ENCODE measurements at regions not wholly inside any gene's neighbourhood (a gene's known extent, or its start where the extent isn't known, plus 50 kb on each side); places are given as distances from the start of the nearest gene placed in this dataset.

GRCh38 chr6:141301779-141302178, 830.9 kb upstream of the GJE1 start:
- no peak for TF ChIP-seq CTCF (IDR thresholded peaks at IDR 0.05; ENCODE audit: borderline replicate concordance, control extremely low read depth, extremely low read depth, insufficient read depth, missing control alignments)
- DNase-seq (ENCODE audit: low spot score), result no peak
- in situ Hi-C loops (cut with MboI; ENCODE audit: low sequenced_read_pairs, unreplicated experiment), result no loop called here

GRCh38 chr6:141290941-141291721, 841.6 kb upstream of the GJE1 start:
- TF ChIP-seq CTCF (IDR thresholded peaks at IDR 0.05; ENCODE audit: borderline replicate concordance, control extremely low read depth, extremely low read depth, insufficient read depth, missing control alignments), result no peak
- in situ Hi-C loops (cut with MboI; ENCODE audit: low sequenced_read_pairs, unreplicated experiment), result no loop called here
- DNase-seq (ENCODE audit: low spot score), result no peak

GRCh38 chr6:141288947-141289346, 843.8 kb upstream of the GJE1 start:
- no peak for TF ChIP-seq CTCF (IDR thresholded peaks at IDR 0.05; ENCODE audit: borderline replicate concordance, control extremely low read depth, extremely low read depth, insufficient read depth, missing control alignments)
- DNase-seq (ENCODE audit: low spot score), result no peak
- in situ Hi-C loops (cut with MboI; ENCODE audit: low sequenced_read_pairs, unreplicated experiment), result no loop called here

- no peak for TF ChIP-seq CTCF (IDR thresholded peaks at IDR 0.05; ENCODE audit: borderline replicate concordance, control extremely low read depth, extremely low read depth, insufficient read depth, missing control alignments)
- in situ Hi-C loops (cut with MboI; ENCODE audit: low sequenced_read_pairs, unreplicated experiment), result no loop called here
- DNase-seq (ENCODE audit: low spot score), result no peak
Observed at GRCh38 chr6:141282263-141282662, 850.5 kb upstream of the GJE1 start.

GRCh38 chr6:141269684-141270083, 863.0 kb upstream of the GJE1 start:
- no peak for DNase-seq (ENCODE audit: low spot score)
- TF ChIP-seq CTCF (IDR thresholded peaks at IDR 0.05; ENCODE audit: borderline replicate concordance, control extremely low read depth, extremely low read depth, insufficient read depth, missing control alignments), result no peak
- in situ Hi-C loops (cut with MboI; ENCODE audit: low sequenced_read_pairs, unreplicated experiment), result no loop called here

- TF ChIP-seq CTCF (IDR thresholded peaks at IDR 0.05; ENCODE audit: borderline replicate concordance, control extremely low read depth, extremely low read depth, insufficient read depth, missing control alignments), result no peak
- in situ Hi-C loops (cut with MboI; ENCODE audit: low sequenced_read_pairs, unreplicated experiment), result no loop called here
- DNase-seq (ENCODE audit: low spot score), result no peak
Observed at GRCh38 chr6:141267420-141267819, 865.3 kb upstream of the GJE1 start.
